Ascending aorta (tissue), 2 donors: ENCODE measurements at regions not wholly inside any gene's neighbourhood (a gene's known extent, or its start where the extent isn't known, plus 50 kb on each side); places are given as distances from the start of the nearest gene placed in this dataset.

Source experiments
- DNase-seq, 2 donors: peaks; one replicate each; pipeline ENCODE4 v3.0.0-alpha.2; 2019; ENCODE audit warnings: low spot score in 2 of 2
- H3K27ac ChIP-seq, 2 donors: fragments of 200-600 bp; sonication (generic); one replicate each; pipeline ENCODE4 v1.5.1; 2016 to 2017; ENCODE audit warnings: mild to moderate bottlenecking in 1 of 2
- H3K27me3 ChIP-seq: fragments of 200-600 bp; sonication (generic); one replicate; pipeline ENCODE4 v1.5.1; 2017
- H3K36me3 ChIP-seq, 2 donors: fragments of 200-600 bp; sonication (generic); one replicate each; pipeline ENCODE4 v1.5.1; 2016
- H3K4me1 ChIP-seq, 2 donors: fragments of 200-600 bp; sonication (generic); one replicate each; pipeline ENCODE4 v1.5.1; 2016 to 2017; ENCODE audit warnings: mild to moderate bottlenecking in 1 of 2
- H3K4me3 ChIP-seq, 2 donors: fragments of 200-600 bp; sonication (generic); one replicate each; pipeline ENCODE4 v1.5.1; 2016 to 2017; ENCODE audit warnings: mild to moderate bottlenecking in 1 of 2
- H3K9me3 ChIP-seq, 2 donors: fragments of 200-600 bp; sonication (generic); one replicate each; pipeline ENCODE4 v1.5.1; 2016
- intact Hi-C: fragments of 100-400 bp; cut with DNase I; formaldehyde crosslinking; loops from one replicate; pipeline ENCODE4 v1.15.1; 2023
- TF ChIP-seq, protein P1 (sequence below), 3 experiments: fragments of 200-600 bp in 2 of 3; fragments of 450-650 bp in 1 of 3; sonication (generic) in 2 of 3; IDR thresholded peaks; one replicate each; pipeline ENCODE4 v1.5.1; 2016 to 2019; ENCODE audit warnings: antibody characterized with exemption in 3 of 3, mild to moderate bottlenecking in 1 of 3, moderate library complexity in 1 of 3

DNA sequence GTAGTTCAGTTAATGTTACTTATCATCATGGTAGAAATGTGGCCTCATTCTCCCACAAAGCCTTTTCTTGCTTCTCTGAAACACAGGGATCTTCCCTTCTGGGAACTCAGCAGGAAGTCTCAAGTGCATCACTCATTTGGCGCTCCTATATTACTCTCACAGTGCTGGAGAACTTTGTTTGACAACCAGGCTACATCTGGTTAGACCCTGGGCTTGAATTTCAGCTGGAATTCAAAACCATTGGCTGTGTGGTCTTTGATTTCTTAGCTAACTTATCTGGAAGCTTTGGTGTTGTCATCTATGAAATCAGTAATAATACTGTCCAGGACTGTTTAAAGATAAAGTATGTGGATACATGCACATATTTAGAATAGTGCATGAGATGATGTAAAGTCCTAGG, 1777.1 kb downstream of the MAT2B start:
- no peaks in the 10 kb centered on the region for H3K36me3 ChIP-seq
- DNase-seq = no peak
- H3K27ac ChIP-seq = no peak overlapping the region
- H3K4me1 ChIP-seq = no peaks in the 10 kb centered on the region
- no peak overlapping the region for H3K4me3 ChIP-seq
- intact Hi-C loops = no loop called here
- no peaks in the 10 kb centered on the region for H3K27me3 ChIP-seq
- H3K9me3 ChIP-seq = no peaks in the 10 kb centered on the region
- TF ChIP-seq, protein P1, sequence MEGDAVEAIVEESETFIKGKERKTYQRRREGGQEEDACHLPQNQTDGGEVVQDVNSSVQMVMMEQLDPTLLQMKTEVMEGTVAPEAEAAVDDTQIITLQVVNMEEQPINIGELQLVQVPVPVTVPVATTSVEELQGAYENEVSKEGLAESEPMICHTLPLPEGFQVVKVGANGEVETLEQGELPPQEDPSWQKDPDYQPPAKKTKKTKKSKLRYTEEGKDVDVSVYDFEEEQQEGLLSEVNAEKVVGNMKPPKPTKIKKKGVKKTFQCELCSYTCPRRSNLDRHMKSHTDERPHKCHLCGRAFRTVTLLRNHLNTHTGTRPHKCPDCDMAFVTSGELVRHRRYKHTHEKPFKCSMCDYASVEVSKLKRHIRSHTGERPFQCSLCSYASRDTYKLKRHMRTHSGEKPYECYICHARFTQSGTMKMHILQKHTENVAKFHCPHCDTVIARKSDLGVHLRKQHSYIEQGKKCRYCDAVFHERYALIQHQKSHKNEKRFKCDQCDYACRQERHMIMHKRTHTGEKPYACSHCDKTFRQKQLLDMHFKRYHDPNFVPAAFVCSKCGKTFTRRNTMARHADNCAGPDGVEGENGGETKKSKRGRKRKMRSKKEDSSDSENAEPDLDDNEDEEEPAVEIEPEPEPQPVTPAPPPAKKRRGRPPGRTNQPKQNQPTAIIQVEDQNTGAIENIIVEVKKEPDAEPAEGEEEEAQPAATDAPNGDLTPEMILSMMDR (IDR thresholded peaks at IDR 0.05) = no peak

DNA sequence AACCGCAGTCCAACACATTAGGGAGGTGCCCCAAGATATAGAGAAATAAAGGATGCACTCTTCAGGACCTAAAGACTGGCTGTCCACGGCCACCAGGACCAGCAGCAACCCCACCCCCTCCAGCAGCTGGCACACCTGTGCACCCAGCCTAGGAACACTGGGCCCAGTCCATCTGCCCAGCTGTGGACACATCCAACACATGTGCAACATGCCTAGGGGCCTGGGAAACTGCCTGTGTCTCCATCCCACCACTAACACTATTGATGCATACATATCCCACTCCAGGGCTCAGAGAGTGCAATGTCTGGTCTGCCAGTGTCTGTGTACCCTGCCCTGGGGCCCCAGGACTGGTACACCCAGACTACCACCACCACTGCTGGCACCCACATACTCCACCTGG, 1781.3 kb downstream of the MAT2B start:
- Histone ChIP-seq H3K27ac (no peak overlapping the region), H3K27me3 (no peaks in the 10 kb centered on the region), H3K4me3 (no peak overlapping the region), H3K9me3 (no peaks in the 10 kb centered on the region), H3K36me3 (no peaks in the 10 kb centered on the region), H3K4me1 (no peaks in the 10 kb centered on the region)
- TF ChIP-seq, protein P1 (IDR thresholded peaks at IDR 0.05) = no peak
- intact Hi-C loops = no loop called here
- no peak for DNase-seq

DNA sequence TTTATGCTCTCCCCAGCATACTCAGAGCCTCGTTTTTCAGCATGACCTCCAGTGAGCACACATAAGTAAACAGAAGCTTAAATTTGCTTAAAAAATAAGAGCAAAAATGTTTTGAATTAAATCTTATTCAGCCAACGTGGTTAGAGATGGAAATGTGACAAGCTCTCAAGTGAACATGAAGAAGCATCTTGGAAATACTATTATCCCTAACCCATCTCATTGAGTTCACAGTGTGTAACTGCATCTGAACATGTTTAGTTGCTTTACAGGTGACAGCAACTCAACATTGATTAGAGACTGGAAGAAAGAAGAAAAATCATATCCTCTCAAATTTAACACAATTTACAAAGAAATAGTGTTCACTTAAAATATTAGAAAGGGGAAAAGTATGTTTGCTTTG, 1785.1 kb downstream of the MAT2B start:
- Histone ChIP-seq H3K27me3 (no peaks in the 10 kb centered on the region), H3K27ac (no peak overlapping the region), H3K4me3 (no peak overlapping the region), H3K36me3 (no peaks in the 10 kb centered on the region), H3K9me3 (no peaks in the 10 kb centered on the region), H3K4me1 (no peaks in the 10 kb centered on the region)
- TF ChIP-seq, protein P1 (IDR thresholded peaks at IDR 0.05) = no peak
- intact Hi-C loops = no loop called here
- DNase-seq = no peak

DNA sequence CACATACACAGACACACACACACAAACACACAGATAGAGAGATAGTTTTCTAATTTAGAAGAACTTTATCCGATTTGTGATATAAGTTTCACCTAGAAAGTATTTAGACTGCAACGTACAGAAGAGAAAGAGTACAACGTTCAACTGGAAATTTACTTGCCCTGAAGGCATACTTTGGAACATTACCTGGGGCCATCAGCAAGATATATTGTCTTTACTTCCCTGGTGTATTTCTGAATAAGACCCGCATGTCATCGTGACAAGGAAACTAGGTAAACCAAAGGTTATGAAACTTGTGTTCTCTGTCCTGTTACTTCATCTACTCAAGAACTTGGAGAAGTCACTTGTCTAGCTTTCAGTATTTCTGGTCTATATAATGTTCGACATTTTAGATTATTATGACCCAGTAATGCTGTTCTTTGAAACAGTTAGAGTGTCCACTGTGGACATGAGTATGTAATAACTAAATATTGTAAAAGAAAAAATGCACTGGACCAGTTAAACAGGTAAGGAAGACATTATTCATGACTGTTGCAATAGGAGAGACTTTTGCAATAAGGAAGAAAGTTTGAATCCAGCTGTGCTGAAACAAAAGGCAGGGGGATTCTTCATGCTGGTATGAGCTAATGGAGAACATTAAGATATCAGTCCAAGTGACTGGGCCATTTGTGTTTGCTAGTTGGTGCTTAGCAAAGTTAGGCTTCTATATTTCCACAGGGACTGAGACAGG, 1791.1 kb downstream of the MAT2B start:
- TF ChIP-seq, protein P1 (IDR thresholded peaks at IDR 0.05) = no peak
- intact Hi-C loops = no loop called here
- H3K4me3 ChIP-seq = no peak overlapping the region
- no peaks in the 10 kb centered on the region for H3K27me3 ChIP-seq
- no peaks in the 10 kb centered on the region for H3K36me3 ChIP-seq
- H3K4me1 ChIP-seq = no peaks in the 10 kb centered on the region
- no peaks in the 10 kb centered on the region for H3K9me3 ChIP-seq
- no peak overlapping the region for H3K27ac ChIP-seq
- DNase-seq = no peak

DNA sequence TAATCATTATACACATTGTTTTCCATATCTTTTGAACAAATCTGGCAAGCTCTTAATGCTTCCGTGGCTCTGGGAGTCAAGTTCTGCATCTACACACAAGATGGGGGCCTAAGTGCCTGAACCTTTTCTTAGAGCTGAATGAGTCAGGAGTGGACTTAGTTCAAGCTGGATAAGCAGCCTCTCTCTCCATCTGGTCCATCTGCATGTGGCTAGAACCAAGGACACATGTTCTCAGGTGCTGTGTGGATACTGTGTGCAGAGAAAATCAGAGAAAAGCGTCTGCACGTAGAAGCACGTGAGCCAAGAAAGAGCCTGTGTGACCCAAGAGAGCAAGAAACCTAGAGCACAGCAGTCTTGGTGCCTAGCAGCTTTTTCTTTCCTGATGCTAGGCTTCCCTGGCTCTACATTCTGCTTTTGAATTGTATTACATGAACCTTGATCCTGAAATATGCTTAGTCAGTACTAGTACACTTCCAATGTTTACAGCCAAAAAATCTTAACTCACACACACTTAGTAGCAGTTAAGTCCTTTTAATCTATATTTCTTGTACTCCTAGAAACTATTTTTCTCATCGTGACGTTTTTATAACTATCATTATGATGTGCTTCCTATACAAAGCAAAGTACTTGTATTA, 1798.9 kb downstream of the MAT2B start:
- intact Hi-C loops = no loop called here
- TF ChIP-seq, protein P1 (IDR thresholded peaks at IDR 0.05) = no peak
- no peaks in the 10 kb centered on the region for H3K36me3 ChIP-seq
- H3K27ac ChIP-seq = no peak overlapping the region
- DNase-seq = no peak
- no peak overlapping the region for H3K4me3 ChIP-seq
- H3K4me1 ChIP-seq = no peaks in the 10 kb centered on the region
- no peaks in the 10 kb centered on the region for H3K27me3 ChIP-seq
- H3K9me3 ChIP-seq = no peaks in the 10 kb centered on the region
